GM20000 (cell line): ENCODE measurements at regions not wholly inside any gene's neighbourhood (a gene's known extent, or its start where the extent isn't known, plus 50 kb on each side); places are given as distances from the start of the nearest gene placed in this dataset.

ENCODE experiments used
- DNase-seq: peaks from one replicate; pipeline ENCODE4 v3.0.0; 2012; ENCODE audit warnings: low spot score
- CTCF ChIP-seq: IDR thresholded peaks from 2 replicates; pipeline ENCODE4 v1.5.1; 2012; ENCODE audit warnings: mild to moderate bottlenecking, control low read depth; ENCODE audit errors: extremely low read depth, missing control alignments

GRCh38 chr20:59428441-59429205 is 128.2 kb downstream of the EDN3 start:
- DNase-seq, result no peak
- TF ChIP-seq CTCF, result no peak

- no peak for TF ChIP-seq CTCF
- peak; percentile 29 for DNase-seq
Observed at GRCh38 chr20:59429396-59429795, 129.0 kb downstream of the EDN3 start.

- TF ChIP-seq CTCF, result no peak
- no peak for DNase-seq
Observed at GRCh38 chr20:59431014-59431413, 130.6 kb downstream of the EDN3 start.

- no peak for TF ChIP-seq CTCF
- no peak for DNase-seq
Observed at GRCh38 chr20:59434960-59435359, 134.5 kb downstream of the EDN3 start.

DNA sequence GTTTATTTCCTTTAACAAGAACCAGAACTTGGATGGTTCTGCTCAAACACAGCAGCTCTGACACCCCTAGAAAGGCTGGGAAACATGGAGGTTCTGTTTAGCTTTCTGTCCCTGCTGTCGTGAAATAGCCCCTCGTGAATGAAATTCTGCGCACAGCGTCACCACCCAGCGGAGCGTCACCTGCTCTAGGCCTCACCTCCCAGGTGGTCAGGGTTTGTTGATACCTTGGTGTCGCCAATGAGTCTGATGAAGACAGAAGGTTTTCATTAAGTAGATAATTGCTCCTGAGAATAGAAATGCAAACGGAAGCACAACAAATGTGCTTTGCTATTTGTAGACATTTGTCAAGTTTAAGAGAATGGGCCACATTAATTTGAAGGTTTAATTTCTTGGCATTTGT is 135.1 kb downstream of the EDN3 start:
- DNase-seq, result no peak
- TF ChIP-seq CTCF, result no peak

DNA sequence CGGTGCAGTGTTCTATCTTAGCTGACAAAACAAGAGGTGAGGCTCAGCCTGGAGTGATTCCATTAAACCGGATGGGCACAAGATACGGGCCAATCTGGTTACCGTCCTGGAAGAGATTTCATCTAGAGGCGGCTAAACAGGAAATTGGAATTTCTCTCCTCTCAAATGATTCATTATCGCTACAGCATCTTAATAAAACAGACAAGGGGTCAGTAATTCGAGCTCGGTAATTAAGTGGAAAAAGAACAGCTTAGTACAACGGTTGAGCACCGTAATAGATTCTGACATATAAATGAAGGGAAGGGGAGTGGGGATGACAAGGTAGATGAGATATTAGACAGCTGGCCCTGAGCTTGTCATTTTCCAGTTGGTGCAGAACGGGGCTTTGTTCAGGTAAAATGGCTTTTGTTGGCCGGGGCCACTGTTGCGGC is 137.2 kb downstream of the EDN3 start:
- DNase-seq, result no peak
- TF ChIP-seq CTCF, result no peak

GRCh38 chr20:59438201-59438600 is 137.8 kb downstream of the EDN3 start:
- no peak for TF ChIP-seq CTCF
- DNase-seq, result no peak
